Lower leg skin (tissue), 3 donors: ENCODE measurements at regions not wholly inside any gene's neighbourhood (a gene's known extent, or its start where the extent isn't known, plus 50 kb on each side); places are given as distances from the start of the nearest gene placed in this dataset.

Source experiments
- POLR2A ChIP-seq, 2 donors: fragments of 450-650 bp; IDR thresholded peaks; one replicate each; pipeline ENCODE4 v1.6.1; 2016 to 2017; ENCODE audit warnings: antibody characterized with exemption in 2 of 2, mild to moderate bottlenecking in 1 of 2, moderate library complexity in 1 of 2
- TF ChIP-seq, protein P1 (sequence below), 3 donors: fragments of 450-650 bp; IDR thresholded peaks; one replicate each; pipeline ENCODE4 v1.5.1; 2016; ENCODE audit warnings: antibody characterized with exemption in 3 of 3, mild to moderate bottlenecking in 3 of 3, moderate library complexity in 2 of 3

DNA sequence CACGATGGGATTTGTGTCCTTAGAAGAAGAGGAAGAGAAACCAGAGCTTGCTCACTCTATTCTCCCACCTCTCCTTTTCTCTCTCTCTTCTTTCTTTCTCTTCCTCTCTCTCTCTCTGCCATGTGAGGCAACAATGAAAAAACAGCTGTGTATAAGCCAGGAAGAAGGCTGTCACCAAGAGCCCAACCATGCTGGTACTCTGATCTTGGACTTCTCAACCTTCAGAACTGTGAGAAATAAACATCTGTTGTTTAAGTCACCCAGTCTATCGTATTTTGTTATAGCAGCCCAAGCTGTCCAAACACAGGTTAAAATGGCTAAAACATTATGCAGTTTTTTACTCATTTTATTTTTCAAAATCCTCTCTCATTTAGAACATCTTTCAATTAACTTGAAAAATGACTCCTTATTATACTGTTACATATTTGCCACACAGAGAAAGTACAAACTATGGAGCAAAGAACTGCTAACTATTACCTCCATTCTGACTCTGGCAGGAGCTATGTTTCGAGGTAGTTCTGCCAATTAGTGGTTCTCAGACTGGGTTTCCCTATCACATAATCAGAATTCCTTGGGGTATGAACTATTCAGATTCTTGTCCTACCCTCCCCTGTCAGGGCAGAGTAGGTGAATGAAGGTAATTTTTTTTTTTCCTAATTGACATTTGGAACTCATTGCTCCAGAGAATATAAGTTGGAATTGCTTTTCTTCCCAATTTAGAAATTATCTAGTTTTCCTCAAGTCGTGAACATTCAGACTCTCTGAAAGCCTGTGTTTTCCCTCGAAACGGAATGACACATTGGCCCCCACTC is 434.6 kb downstream of the ENC1 start:
- TF ChIP-seq, protein P1, sequence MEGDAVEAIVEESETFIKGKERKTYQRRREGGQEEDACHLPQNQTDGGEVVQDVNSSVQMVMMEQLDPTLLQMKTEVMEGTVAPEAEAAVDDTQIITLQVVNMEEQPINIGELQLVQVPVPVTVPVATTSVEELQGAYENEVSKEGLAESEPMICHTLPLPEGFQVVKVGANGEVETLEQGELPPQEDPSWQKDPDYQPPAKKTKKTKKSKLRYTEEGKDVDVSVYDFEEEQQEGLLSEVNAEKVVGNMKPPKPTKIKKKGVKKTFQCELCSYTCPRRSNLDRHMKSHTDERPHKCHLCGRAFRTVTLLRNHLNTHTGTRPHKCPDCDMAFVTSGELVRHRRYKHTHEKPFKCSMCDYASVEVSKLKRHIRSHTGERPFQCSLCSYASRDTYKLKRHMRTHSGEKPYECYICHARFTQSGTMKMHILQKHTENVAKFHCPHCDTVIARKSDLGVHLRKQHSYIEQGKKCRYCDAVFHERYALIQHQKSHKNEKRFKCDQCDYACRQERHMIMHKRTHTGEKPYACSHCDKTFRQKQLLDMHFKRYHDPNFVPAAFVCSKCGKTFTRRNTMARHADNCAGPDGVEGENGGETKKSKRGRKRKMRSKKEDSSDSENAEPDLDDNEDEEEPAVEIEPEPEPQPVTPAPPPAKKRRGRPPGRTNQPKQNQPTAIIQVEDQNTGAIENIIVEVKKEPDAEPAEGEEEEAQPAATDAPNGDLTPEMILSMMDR (IDR thresholded peaks at IDR 0.05), result no peak
- TF ChIP-seq POLR2A (IDR thresholded peaks at IDR 0.05), result no peak
